GM19035 (cell line): ENCODE measurements at regions not wholly inside any gene's neighbourhood (a gene's known extent, or its start where the extent isn't known, plus 50 kb on each side); places are given as distances from the start of the nearest gene placed in this dataset.

Experiments
- ATAC-seq: cut with Tn5 transposase; IDR thresholded peaks from one replicate; pipeline ENCODE4 v1.9.1; 2021; ENCODE audit not compliant: unreplicated experiment

DNA sequence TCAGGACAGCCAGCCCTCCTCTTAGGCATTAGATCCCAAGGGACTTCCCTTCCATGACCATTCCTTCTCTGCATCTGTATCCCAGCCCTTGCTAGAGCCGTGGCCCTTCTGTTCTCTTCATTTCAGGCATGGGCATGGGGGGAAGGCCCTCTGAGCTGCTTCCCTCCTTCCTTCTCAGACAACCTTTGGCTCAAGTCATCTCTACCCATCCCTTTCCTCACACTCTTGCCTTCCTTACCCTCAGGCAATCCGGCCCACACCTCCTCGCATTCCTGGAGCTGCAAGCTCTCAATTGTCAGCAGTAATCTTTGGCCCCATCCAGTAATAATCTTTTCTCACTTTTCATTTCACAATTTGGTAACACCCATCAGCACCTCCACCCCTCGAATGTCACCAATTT is 426.9 kb upstream of the JARID2 start:
- ATAC-seq, result no peak

DNA sequence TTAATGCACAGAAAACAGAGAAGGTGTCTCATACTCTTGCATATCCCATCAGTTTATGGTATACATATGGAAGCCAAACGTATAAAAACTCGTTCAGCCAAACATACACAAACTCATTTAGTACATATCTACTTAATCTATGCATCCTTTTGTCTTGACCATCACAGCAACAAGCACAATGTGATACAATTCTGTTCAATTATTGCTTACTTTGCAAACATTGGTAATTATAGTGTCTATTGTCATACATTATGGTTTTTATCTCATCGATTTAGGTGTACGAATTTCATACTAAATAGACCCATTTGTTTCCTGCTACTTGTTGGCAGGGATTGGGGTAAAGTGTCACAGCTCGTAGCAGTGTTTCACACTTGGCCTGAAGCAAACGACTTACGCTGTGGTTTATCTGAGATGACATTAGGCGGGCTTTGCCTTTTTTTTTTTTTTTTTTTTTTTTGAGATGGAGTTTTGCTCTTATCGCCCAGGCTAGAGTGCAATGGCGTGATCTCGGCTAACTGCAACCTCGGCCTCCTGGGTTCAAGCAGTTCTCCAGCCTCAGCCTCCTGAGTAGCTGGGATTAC is 425.9 kb upstream of the JARID2 start:
- ATAC-seq, result no peak

DNA sequence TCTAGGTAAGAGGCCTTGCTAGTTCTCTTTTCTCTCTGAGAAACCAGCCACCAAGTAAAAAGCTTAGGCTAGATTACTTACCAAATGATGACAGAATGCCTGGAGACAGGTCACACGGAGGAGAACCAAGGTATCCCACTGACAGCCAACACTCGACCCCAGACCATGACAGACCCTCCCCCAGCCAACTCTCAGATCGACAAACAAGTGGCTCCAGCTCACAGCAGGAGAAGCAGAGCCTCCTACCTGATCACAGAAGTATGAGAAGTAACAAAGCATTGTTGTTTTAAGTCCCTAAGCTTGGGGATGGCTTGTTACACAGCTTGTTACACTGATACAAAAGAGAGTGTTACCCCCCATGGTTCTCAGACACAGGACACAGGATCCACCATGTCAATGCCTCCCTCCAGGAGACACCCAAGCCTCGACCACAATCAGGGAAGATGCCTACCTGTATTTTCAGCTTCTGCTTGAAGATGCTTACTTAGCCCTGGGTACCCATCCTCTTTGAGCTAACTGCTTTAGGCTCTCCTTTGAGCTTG is 423.8 kb upstream of the JARID2 start:
- no peak for ATAC-seq

DNA sequence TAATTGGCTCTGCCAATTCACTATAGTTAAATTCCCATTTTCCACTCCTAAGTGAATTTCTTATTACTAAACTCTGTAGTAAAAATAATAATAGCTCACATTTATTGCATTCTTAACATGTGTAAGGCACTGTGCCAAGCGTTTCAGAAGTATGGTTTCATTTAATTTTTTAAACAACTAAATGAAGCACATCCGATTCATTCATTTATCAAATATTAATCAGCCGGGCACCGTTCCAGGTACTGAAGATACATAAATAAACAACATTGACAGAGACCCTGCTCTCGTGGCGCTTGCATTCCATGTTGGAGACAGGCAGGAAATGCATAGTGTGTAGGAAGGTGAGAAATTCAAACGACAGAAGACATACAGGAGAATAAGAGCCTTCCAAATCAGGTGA is 423.2 kb upstream of the JARID2 start:
- ATAC-seq, result no peak

DNA sequence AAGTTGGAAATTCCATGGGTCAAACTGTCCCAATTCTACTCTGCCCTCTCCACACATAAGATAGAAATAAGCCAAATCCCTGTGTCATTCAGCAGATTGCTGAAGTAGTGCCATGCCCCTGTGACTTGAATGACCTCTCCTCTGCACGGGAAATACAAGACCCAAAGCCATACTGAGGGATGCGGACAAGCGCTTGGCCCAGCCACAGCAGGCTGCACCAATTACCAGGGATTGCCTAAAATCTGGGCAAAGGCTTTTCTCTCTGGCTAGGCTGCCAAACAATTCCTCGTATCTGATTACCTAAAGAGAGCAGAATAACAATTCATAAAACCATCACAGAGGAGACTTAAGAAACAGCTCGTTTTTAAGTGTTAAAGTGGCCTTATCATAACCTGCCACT is 421.8 kb upstream of the JARID2 start:
- no peak for ATAC-seq

DNA sequence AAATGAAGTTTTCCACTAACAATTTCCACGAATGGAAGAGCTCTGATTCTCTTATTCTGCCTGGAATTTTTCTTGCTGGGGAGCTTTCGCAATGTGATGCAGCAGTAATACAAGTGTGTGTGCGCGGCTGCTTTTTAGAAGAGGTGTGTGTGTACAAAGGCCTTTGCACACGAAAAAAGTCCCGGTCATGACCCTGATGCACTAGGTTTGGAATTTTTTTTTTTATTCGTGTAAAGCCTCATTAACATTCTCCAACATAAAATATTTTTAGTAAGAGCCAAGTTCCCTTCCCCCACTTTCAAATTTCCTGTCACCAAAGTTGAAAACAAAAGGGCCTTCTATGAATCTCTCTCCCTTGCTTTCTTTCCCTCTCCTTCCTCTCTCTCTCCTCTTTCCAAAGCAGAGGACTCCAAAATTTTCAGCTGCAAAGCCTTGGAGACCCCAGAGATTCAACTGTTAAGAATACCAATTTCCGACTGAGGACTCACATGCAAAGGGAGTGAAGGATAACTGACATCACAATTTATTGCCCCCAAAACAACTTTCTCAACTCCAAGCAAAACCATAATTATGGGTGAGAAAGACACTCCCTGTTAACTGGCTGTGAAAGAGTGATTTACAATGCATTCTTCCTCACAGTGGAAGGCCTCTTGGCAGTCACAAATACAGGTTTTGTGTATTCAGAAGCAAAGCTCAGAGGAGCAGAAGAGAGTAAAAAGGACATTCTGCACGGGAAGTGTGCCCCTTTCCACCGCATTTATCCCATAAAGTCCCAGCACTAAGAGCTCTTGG is 421.2 kb upstream of the JARID2 start:
- ATAC-seq, result no peak

DNA sequence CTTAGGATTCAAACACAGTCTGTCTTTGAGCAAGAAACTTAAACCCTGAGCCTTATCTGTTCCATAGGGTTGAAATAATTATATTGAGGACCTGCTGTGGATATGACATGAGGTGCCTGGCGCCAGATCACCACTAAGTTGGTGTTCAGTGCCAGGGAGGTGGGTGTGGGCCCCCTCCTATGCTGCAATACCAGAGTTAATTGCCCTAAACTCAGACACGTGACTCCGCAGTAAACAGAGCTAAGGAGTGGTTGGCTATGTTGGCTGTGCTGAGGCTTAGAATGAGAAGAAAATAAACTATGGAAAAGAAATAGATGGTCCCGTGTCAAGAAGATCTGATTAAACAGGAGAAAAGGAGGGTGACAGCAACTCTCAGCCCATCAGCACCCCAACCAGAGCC is 419.4 kb upstream of the JARID2 start:
- ATAC-seq, result no peak

DNA sequence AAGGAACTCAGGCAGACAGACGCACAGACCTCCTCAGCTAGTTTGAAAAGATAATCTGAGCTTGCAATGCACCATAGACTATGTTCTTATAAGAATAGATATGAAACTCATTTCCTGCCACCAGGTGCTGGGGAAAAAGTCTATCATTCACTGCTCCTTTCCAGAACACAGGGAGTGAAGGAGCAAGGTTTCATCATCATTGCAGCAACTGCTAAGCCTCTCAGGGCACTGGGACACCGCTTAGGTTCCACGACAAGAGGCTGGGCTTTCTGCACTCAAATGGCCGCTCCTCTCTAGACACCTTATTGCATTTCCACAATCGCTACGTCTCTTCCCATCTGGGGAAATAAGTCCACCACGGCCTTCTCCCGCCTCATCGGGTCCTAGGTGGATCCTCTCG is 418.5 kb upstream of the JARID2 start:
- ATAC-seq, result no peak

DNA sequence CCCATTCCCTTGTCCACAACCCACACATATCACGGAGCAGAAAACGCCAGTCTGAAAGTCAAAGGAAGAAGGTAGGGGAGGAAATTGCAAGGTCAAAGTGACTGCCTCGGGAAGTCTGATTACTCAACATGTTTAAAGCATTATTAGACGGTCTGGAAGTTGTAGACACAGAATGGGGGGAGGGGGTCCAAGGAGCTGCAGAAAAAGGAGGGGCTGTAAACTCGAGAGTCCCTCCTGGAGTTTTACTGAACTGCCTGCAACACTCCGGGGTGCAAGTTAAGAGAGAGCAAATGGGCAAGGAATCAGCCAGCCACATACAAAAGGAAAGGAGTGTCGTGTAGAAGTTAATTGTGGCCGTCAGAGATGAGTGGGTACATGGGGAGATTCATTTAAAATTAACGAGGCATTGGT is 417.7 kb upstream of the JARID2 start:
- ATAC-seq, result no peak

DNA sequence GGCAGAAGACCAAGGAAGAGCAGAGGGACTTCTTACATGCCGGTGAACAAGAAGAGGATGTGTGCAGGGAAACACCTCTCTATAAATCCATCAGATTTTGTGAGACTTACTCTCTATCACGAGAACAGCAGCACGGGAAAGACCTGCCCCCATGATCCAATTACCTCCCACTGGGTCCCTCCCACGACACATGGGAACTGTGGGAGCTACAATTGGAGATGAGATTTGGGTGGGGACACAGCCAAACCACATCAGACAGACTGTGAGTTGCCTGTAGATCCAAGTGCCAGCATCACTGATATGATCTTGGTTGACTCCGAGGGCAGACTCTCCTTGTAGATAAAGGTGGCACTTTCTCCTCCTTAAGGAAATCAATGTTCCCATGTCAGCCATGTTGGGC is 414.8 kb upstream of the JARID2 start:
- ATAC-seq, result no peak

DNA sequence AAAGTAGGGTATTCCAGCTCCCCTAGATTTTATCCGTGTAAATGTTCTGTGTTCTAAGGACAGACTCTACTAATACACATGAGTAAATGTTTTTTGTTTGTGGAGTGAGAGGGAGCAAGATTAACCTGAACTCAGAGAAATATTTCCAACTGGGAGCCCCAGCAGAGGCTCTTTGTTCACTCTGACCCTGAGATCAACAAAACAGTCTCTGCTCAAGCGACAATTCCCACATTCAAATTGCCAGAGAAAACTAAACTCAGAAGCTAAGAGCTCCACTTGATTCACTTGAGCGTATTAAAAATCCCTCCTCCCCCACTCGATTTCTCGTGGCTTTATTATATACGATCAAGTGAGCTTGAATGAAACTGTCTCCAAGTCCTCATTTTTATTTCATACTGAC is 413.9 kb upstream of the JARID2 start:
- ATAC-seq, result no peak

DNA sequence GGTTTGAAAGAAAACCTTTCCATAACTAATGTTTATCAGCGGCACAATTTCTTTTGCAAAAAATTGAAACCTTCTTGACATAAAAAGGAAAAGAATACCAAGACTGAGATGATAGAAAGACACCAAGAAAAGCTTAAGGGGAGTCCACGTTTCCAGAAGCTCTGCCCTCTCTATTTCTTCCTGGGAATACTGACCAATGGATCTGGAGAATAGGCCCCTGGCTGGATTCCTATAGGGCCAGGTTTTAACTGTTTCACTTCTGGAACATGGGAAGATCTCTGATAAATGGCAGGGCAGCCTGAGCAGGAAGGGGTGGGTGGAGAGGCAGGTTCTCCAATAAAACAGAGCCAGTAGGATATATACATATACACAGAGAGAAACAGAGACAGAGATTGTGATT is 413.4 kb upstream of the JARID2 start:
- ATAC-seq, result no peak

DNA sequence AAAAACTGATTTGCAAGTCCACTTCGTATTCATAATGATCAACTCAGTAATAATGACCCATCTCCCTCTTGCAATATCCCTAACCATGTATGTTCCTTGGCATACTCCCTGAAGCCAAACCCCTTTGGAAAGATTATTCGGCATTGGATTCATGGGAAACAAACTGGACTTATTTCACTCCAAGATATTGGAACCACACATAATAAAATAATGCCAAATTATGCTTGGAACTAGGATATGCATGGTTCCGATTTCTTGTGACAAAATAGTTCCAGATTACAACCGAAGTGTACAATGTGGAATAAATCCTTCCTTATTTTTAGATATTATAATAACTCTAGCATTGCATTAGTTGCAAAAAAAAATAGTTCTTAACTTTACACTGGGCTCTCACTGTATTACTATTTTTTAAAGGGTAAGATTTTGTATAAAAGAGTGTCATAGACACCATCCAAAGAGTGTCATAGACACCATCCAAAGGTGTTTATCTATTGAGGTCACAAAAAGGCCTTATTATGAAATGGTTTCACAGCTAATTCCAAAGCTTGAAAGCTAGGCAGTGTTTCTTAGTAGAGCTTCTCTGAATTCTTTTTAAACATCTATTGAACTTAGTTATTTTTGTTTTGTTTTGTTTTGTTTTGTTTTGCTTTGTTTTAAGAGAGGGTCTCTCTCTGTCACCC is 410.9 kb upstream of the JARID2 start:
- ATAC-seq, result no peak

DNA sequence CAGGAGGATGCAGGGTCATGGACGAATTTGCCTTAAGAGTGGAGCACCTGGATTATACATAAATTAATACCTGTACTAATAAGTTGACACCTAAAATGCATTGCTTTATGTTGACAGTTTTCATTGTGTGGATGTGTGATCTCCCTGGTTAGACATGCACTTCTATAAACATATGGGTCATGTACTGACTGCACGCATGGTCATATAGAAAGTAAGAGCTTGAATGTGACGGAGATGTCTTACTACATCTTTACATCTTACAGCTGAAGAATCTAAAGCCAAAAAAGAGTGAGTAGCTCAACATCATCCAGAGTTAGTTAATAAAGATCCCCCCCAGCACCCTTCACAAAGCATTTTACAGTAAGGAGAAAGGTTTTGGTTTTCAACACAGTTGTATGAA is 408.4 kb upstream of the JARID2 start:
- ATAC-seq, result no peak

DNA sequence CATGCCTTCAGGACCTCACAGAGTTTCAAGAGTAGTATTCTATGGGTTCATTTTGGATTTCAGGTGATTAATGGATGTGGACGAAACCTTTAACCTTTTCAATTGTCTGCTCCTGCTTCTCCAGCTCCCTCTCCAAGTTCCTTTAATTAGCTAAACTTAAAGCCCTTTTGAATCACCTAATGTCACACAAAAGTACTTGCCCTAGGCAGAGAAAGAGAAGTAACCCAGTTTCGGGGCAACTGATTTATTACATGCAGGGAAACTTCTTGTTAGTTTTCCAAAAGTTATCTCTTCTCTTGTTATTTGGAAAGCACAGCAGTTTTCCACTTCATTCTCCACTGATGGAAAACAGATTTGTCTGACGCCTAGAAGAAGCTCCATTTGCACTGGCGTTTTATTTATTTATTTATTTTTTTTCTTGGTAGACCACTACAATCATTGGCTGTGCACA is 407.7 kb upstream of the JARID2 start:
- ATAC-seq, result no peak

DNA sequence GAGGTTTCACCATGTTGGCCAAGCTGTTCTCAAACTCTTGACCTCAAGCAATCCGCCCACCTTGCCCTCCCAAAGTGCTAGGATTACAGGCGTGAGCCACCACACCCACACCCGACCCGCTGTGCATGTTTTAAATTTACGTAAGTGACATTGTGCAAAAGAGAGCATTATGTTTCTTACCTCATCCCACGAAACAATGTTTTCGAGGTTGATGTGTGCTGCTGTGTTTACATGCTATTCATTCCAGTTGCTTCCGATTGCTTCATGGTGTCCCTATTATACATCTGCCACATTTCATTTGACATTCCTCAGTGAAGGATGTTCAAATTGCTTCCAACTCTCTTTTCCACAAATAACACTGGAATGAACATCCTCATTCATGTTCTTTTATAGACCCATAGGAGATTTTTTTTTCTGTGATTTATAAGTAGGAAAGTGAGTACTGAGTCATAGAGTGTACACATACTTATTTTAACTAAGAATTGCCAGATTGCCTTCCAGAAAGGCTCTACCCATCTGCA is 403.9 kb upstream of the JARID2 start:
- no peak for ATAC-seq

DNA sequence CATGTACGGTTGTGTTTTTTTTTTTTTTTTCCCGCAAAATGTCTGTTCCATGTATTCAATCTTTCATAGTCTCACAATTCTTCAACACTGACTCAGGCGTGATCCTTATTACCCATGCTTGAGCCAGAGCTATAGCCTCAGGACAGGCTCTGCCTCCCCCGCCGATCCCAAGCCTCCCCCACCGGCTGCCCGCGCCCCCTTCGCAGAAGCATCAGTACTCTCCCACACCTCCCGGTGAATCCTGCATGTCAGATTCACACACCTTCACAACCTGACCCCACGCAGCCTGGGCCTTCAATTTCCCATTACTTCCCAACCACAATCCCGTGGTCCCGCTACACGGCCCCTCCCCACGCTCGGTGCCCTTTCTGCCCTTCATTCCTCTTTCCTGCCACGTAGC is 401.5 kb upstream of the JARID2 start:
- no peak for ATAC-seq

DNA sequence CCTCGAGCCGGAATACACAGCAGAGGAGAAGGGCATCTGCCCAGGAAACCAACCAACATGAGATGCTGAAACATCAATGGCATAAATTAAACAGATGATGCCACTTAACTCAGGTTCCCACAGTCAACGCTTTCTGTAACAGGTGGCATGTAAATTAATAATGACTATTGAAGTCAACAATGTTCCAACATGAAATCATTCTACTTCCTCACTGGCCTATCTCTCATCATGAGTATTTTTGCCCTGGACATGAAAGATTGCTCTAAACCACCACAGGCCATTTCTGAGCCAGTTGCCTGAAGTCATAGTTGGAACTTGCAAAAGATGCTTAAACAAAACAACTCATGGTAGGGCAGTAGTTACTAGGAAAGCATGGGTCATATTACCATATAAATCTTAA is 397.9 kb upstream of the JARID2 start:
- ATAC-seq, result no peak

DNA sequence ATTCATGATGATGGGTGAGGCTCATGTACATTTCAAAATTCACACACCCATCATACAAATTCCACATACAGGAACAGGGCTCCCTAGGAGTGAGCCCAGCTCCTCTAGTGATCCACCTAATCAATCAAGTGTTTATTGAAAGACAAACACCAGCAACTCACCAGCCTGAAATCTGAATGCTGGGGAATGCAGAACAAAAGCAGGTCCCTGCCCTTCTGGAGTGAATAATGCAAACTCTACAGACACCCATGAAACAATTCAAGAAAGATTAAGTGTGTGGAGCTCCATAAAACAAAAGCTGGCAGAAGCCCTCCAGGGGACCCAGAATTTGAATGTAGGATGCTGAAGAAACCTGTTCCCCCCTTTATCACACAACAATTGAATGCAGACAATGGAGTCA is 396.7 kb upstream of the JARID2 start:
- ATAC-seq, result no peak

DNA sequence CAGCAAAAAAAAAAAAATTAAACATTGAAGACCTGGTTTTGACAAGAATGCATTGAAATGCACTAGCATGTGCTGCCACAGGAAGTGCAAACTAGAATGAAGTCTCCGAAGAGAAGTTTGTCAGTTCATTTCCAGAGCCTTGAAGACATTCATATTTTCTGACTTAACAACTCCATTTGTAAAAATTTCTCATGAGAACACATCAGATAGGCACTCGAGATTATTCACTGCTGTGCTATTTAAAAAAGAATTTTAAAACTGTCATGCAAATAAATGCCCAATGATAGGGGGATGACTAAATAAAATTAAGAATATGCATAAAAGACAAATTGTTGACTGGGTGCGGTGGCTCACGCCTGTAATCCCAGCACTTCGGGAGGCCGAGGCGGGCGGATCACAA is 394.6 kb upstream of the JARID2 start:
- ATAC-seq, result no peak

DNA sequence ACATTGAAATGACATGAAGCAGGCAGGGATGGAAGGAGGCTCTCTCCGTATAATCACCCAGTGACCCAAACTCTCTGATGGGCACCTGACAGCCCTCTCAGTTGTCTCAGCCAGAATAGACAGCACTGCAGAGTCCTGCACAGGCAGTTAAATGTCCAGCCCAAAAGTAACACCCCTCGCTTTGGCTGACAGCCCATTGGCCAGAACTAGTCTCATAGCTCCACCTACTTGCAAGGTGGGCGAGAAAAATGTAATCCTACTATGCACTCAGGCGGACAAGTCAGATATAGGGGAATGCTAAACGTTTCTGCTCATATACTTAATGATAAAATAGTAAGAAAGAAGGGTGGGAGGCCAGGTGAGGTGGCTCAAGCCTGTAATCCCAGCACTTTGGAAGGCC is 393.5 kb upstream of the JARID2 start:
- ATAC-seq, result no peak

DNA sequence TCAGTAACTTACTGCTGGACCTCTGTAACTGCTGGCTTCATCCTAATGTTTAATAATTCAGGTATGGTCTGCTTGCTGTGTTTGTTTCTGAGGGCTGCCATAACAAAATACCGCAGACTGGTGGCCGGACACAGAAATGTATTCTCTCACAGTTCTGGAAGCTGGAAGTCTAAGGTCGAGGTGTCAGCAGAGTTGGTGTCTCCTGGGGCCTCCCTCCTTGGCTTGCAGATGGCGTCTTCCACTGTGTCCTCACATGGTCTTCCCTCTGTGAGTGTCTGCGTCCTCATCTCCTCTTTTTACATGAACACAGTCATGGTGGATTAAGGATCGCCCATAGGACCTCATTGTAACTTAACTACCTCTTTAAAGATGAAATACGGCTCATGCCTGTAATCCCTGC is 389.7 kb upstream of the JARID2 start:
- no peak for ATAC-seq
